ENCODE measurements at regions not wholly inside any gene's neighbourhood (a gene's known extent, or its start where the extent isn't known, plus 50 kb on each side); places are given as distances from the start of the nearest gene placed in this dataset.

GRCh38 chr2:212725180-212725579 lies 186.6 kb upstream of the ERBB4 start:
- Mint-ChIP-seq H3K4me3 (no peak overlapping the region), H3K9me3 (peaks cover 16% of the 10 kb centered on the region), H3K27ac (no peak overlapping the region), H3K36me3 (ENCODE audit: low read depth) (peaks cover 11% of the 10 kb centered on the region), H3K27me3 (ENCODE audit: insufficient read depth, low read depth, poor library complexity) (peaks cover 2% of the 10 kb centered on the region), H3K4me1 (peaks cover 9% of the 10 kb centered on the region; the same call in 2 of the 3 replicates)
- no peaks in the 10 kb centered on the region for H4K20me1 ChIP-seq (replicated peaks; ENCODE audit: insufficient read depth)
- H3K4me2 ChIP-seq = no peak overlapping the region
- no peaks in the 10 kb centered on the region for H3K4me1 ChIP-seq (ENCODE audit: insufficient read depth)
- H3K27me3 ChIP-seq (ENCODE audit: insufficient read depth) = no peaks in the 10 kb centered on the region
- H3F3A ChIP-seq (replicated peaks; ENCODE audit: low read depth) = no peaks in the 10 kb centered on the region
- H3K4me3 ChIP-seq = no peak overlapping the region
- no peak overlapping the region for H3K27ac ChIP-seq (ENCODE audit: low read depth)
- TF ChIP-seq STAT1 (IDR thresholded peaks at IDR 0.05; ENCODE audit: unreplicated experiment) (no peak), ZNF114 (CRISPR knock-in tag; IDR thresholded peaks at IDR 0.05) (no peak), EZH2phosphoT487 (IDR thresholded peaks at IDR 0.05; ENCODE audit: unreplicated experiment) (no peak)
- TF ChIP-seq, protein P1, sequence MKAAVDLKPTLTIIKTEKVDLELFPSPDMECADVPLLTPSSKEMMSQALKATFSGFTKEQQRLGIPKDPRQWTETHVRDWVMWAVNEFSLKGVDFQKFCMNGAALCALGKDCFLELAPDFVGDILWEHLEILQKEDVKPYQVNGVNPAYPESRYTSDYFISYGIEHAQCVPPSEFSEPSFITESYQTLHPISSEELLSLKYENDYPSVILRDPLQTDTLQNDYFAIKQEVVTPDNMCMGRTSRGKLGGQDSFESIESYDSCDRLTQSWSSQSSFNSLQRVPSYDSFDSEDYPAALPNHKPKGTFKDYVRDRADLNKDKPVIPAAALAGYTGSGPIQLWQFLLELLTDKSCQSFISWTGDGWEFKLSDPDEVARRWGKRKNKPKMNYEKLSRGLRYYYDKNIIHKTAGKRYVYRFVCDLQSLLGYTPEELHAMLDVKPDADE (IDR thresholded peaks at IDR 0.05) = no peak
- TF ChIP-seq, protein P2, sequence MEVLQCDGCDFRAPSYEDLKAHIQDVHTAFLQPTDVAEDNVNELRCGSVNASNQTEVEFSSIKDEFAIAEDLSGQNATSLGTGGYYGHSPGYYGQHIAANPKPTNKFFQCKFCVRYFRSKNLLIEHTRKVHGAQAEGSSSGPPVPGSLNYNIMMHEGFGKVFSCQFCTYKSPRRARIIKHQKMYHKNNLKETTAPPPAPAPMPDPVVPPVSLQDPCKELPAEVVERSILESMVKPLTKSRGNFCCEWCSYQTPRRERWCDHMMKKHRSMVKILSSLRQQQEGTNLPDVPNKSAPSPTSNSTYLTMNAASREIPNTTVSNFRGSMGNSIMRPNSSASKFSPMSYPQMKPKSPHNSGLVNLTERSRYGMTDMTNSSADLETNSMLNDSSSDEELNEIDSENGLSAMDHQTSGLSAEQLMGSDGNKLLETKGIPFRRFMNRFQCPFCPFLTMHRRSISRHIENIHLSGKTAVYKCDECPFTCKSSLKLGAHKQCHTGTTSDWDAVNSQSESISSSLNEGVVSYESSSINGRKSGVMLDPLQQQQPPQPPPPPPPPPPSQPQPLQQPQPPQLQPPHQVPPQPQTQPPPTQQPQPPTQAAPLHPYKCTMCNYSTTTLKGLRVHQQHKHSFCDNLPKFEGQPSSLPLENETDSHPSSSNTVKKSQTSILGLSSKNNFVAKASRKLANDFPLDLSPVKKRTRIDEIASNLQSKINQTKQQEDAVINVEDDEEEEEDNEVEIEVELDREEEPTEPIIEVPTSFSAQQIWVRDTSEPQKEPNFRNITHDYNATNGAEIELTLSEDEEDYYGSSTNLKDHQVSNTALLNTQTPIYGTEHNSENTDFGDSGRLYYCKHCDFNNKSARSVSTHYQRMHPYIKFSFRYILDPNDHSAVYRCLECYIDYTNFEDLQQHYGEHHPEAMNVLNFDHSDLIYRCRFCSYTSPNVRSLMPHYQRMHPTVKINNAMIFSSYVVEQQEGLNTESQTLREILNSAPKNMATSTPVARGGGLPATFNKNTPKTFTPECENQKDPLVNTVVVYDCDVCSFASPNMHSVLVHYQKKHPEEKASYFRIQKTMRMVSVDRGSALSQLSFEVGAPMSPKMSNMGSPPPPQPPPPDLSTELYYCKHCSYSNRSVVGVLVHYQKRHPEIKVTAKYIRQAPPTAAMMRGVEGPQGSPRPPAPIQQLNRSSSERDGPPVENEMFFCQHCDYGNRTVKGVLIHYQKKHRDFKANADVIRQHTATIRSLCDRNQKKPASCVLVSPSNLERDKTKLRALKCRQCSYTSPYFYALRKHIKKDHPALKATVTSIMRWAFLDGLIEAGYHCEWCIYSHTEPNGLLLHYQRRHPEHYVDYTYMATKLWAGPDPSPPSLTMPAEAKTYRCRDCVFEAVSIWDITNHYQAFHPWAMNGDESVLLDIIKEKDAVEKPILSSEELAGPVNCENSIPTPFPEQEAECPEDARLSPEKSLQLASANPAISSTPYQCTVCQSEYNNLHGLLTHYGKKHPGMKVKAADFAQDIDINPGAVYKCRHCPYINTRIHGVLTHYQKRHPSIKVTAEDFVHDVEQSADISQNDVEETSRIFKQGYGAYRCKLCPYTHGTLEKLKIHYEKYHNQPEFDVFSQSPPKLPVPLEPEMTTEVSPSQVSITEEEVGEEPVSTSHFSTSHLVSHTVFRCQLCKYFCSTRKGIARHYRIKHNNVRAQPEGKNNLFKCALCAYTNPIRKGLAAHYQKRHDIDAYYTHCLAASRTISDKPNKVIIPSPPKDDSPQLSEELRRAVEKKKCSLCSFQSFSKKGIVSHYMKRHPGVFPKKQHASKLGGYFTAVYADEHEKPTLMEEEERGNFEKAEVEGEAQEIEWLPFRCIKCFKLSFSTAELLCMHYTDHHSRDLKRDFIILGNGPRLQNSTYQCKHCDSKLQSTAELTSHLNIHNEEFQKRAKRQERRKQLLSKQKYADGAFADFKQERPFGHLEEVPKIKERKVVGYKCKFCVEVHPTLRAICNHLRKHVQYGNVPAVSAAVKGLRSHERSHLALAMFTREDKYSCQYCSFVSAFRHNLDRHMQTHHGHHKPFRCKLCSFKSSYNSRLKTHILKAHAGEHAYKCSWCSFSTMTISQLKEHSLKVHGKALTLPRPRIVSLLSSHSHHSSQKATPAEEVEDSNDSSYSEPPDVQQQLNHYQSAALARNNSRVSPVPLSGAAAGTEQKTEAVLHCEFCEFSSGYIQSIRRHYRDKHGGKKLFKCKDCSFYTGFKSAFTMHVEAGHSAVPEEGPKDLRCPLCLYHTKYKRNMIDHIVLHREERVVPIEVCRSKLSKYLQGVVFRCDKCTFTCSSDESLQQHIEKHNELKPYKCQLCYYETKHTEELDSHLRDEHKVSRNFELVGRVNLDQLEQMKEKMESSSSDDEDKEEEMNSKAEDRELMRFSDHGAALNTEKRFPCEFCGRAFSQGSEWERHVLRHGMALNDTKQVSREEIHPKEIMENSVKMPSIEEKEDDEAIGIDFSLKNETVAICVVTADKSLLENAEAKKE (CRISPR knock-in tag; IDR thresholded peaks at IDR 0.05) = no peak
- no peaks in the 10 kb centered on the region for H3K36me3 ChIP-seq (ENCODE audit: insufficient read depth)
- DNase-seq (ENCODE audit: low spot score) = no peak
- H3K9me2 ChIP-seq (ENCODE audit: insufficient read depth) = no peaks in the 10 kb centered on the region
- no peak overlapping the region; the same call in 1 of the 2 replicates for H2AFZ ChIP-seq
- H3K79me2 ChIP-seq (replicated peaks; ENCODE audit: insufficient read depth) = no peaks in the 10 kb centered on the region
- no peak for ATAC-seq

DNA sequence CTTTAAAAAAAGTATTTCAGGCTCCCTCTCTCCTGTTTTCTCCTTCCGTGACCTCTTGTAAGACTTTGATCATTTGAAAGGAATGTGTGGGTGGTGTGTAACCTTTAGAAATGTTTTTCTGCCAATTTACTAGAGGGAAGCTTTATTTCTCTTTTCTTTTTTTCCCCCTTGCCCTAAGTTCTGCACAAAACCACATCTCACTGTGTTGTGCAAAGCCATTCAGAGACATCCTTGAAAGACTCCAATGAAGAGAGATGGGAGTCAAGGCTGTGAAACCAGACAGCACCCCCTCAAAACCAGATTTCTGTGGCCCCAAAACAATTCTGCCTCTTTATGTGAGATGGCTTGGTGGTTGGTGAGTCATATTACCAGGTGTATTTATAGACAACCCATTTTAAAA lies 184.6 kb upstream of the ERBB4 start:
- DNase-seq (ENCODE audit: low spot score) = no peak
- no peak for ATAC-seq
- no peak overlapping the region for H3K27ac ChIP-seq (ENCODE audit: low read depth)
- H3K4me2 ChIP-seq = no peak overlapping the region
- no peaks in the 10 kb centered on the region for H3K4me1 ChIP-seq (ENCODE audit: insufficient read depth)
- H3F3A ChIP-seq (replicated peaks; ENCODE audit: low read depth) = no peaks in the 10 kb centered on the region
- H3K4me3 ChIP-seq = no peak overlapping the region
- peaks cover 20% of the 10 kb centered on the region for H3K9me3 Mint-ChIP-seq
- H3K27me3 ChIP-seq (ENCODE audit: insufficient read depth) = no peaks in the 10 kb centered on the region
- no peak overlapping the region for H3K4me3 Mint-ChIP-seq
- peaks cover 2% of the 10 kb centered on the region for H3K27me3 Mint-ChIP-seq (ENCODE audit: insufficient read depth, low read depth, poor library complexity)
- H3K36me3 Mint-ChIP-seq (ENCODE audit: low read depth) = peaks cover 14% of the 10 kb centered on the region
- no peak overlapping the region for H2AFZ ChIP-seq
- no peaks in the 10 kb centered on the region for H3K9me2 ChIP-seq (ENCODE audit: insufficient read depth)
- H3K27ac Mint-ChIP-seq = no peak overlapping the region
- H4K20me1 ChIP-seq (replicated peaks; ENCODE audit: insufficient read depth) = no peaks in the 10 kb centered on the region
- H3K36me3 ChIP-seq (ENCODE audit: insufficient read depth) = no peaks in the 10 kb centered on the region
- H3K79me2 ChIP-seq (replicated peaks; ENCODE audit: insufficient read depth) = no peaks in the 10 kb centered on the region
- H3K4me1 Mint-ChIP-seq = peaks cover 9% of the 10 kb centered on the region; the same call in 2 of the 3 replicates
- no peak for TF ChIP-seq EZH2phosphoT487 (IDR thresholded peaks at IDR 0.05; ENCODE audit: unreplicated experiment)
- TF ChIP-seq, protein P3, sequence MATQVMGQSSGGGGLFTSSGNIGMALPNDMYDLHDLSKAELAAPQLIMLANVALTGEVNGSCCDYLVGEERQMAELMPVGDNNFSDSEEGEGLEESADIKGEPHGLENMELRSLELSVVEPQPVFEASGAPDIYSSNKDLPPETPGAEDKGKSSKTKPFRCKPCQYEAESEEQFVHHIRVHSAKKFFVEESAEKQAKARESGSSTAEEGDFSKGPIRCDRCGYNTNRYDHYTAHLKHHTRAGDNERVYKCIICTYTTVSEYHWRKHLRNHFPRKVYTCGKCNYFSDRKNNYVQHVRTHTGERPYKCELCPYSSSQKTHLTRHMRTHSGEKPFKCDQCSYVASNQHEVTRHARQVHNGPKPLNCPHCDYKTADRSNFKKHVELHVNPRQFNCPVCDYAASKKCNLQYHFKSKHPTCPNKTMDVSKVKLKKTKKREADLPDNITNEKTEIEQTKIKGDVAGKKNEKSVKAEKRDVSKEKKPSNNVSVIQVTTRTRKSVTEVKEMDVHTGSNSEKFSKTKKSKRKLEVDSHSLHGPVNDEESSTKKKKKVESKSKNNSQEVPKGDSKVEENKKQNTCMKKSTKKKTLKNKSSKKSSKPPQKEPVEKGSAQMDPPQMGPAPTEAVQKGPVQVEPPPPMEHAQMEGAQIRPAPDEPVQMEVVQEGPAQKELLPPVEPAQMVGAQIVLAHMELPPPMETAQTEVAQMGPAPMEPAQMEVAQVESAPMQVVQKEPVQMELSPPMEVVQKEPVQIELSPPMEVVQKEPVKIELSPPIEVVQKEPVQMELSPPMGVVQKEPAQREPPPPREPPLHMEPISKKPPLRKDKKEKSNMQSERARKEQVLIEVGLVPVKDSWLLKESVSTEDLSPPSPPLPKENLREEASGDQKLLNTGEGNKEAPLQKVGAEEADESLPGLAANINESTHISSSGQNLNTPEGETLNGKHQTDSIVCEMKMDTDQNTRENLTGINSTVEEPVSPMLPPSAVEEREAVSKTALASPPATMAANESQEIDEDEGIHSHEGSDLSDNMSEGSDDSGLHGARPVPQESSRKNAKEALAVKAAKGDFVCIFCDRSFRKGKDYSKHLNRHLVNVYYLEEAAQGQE (IDR thresholded peaks at IDR 0.05; ENCODE audit: unreplicated experiment) = no peak
- TF ChIP-seq, protein P1 (IDR thresholded peaks at IDR 0.05) = no peak

All from GM23338 (cell line).